GM21528 (cell line): ENCODE measurements at regions not wholly inside any gene's neighbourhood (a gene's known extent, or its start where the extent isn't known, plus 50 kb on each side); places are given as distances from the start of the nearest gene placed in this dataset.

ENCODE experiments used
- ATAC-seq: cut with Tn5 transposase; IDR thresholded peaks from one replicate; pipeline ENCODE4 v1.9.1; 2021; ENCODE audit warnings: mild to moderate bottlenecking, moderate library complexity; ENCODE audit not compliant: unreplicated experiment, low FRiP score

GRCh38 chr3:25119682-25120081, 308.4 kb upstream of the RARB start:
- no peak for ATAC-seq

GRCh38 chr3:25120665-25121064, 307.4 kb upstream of the RARB start:
- no peak for ATAC-seq

GRCh38 chr3:25125201-25125600, 302.9 kb upstream of the RARB start:
- ATAC-seq, result no peak

GRCh38 chr3:25128735-25129134, 299.3 kb upstream of the RARB start:
- no peak for ATAC-seq

- ATAC-seq, result no peak
Measured at GRCh38 chr3:25130724-25131520, 297.1 kb upstream of the RARB start.

GRCh38 chr3:25133588-25133987, 294.5 kb upstream of the RARB start:
- ATAC-seq, result no peak

- no peak for ATAC-seq
Measured at GRCh38 chr3:25137606-25138005, 290.5 kb upstream of the RARB start.

- ATAC-seq, result no peak
Measured at GRCh38 chr3:25139267-25139666, 288.8 kb upstream of the RARB start.

- ATAC-seq, result no peak
Measured at GRCh38 chr3:25142609-25143355, 285.3 kb upstream of the RARB start.

- ATAC-seq, result no peak
Measured at GRCh38 chr3:25143356-25144025, 284.6 kb upstream of the RARB start.

GRCh38 chr3:25144430-25144829, 283.6 kb upstream of the RARB start:
- no peak for ATAC-seq

GRCh38 chr3:25145176-25145575, 282.9 kb upstream of the RARB start:
- ATAC-seq, result no peak

- no peak for ATAC-seq
Measured at GRCh38 chr3:25150199-25150598, 277.9 kb upstream of the RARB start.

GRCh38 chr3:25151281-25151902, 276.7 kb upstream of the RARB start:
- no peak for ATAC-seq

- no peak for ATAC-seq
Measured at GRCh38 chr3:25151903-25152295, 276.2 kb upstream of the RARB start.

GRCh38 chr3:25153136-25153535, 274.9 kb upstream of the RARB start:
- no peak for ATAC-seq

GRCh38 chr3:25153561-25153960, 274.5 kb upstream of the RARB start:
- ATAC-seq, result no peak

- ATAC-seq, result no peak
Measured at GRCh38 chr3:25155652-25156471, 272.2 kb upstream of the RARB start.

- ATAC-seq, result no peak
Measured at GRCh38 chr3:25156626-25157025, 271.4 kb upstream of the RARB start.

- ATAC-seq, result no peak
Measured at GRCh38 chr3:25165306-25165705, 262.8 kb upstream of the RARB start.
